Fibroblast of skin of left quadriceps (primary cell): ENCODE measurements at regions not wholly inside any gene's neighbourhood (a gene's known extent, or its start where the extent isn't known, plus 50 kb on each side); places are given as distances from the start of the nearest gene placed in this dataset.
A peak's percentile ranks its signal among the peaks of the same experiment; 100 is the strongest.
"Not testable (repeated sequence)": the region's sequence is repeated elsewhere in the genome, so short reads cannot be mapped to it uniquely, and the experiment has no call there.

Source experiments
- DNase-seq, 2 experiments: peaks; one replicate each; pipeline ENCODE4 v3.0.0-alpha.2; 2013; ENCODE audit warnings: low read depth in 2 of 2

DNA sequence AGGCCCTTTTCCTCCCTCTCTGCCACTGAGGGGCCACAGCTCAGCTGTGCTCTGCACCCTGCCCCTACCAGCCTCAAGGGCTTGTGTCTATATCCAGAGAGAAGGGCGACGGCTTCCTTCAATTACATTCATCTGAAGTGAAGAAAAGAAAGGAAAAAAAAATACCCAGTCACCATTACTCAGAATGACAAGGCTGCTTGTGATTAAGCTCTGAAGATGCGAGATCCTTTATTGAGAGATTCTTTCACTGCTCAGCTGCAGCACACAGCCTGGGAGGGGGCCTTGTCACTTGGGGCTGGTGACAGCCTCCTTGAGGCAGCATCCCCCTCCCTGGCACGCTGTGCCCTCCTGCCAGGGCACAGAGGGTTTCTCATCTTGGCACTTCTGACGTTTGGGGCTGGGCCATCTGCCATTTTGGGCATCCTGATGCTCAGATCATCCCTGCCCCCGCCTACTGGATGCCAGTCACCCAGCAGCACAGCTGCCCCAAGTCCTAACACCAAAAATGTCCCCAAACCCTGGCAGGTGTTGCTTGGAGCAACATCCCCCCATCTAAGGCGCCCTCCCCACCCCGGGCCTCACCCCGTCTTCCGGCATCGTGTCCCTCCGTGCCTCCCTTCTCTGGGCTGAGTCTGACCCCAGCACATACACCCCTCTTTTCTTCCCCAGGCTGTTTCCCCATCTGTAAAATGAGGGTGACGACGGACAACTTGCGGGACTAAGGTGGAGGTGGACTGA, 1394.7 kb downstream of the BRD1 start:
- no peak for DNase-seq

DNA sequence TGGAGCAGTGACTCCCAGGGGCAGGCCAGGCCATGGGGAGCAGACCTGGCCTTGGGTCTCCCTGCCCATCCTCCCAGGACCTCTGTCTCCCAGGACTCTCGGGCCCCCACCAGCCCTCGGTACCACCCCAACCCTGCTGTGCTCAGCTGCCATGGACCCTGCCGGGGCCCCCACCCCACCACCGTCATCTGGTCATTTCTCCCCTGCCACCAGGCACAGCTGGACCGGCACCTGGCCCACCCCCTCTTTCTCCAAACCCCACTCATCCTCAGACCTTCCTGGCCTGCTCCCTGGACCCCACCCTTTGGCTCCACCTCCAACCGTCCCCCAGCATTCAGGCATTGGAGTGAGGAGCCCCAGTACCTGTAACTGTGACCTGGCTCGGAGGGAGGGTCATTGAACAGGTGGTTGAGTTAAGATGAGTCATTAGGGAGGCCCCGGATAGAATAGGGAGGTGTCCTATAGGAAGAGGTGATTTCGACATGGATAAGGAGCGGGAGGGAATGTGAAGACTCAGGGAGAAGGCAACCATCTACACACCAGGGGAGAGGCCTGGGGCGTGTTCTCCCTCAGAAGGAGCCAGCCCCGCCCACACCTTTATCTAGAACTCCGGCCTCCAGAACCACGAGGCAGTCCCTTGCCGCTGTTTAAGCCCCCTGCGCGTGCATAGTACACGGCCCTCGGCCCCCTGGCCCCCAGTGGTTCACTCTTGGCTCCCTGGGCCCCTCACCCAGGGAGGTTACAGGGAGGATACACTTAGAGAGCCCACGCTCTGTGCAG, 1395.9 kb downstream of the BRD1 start:
- no peak for DNase-seq

DNA sequence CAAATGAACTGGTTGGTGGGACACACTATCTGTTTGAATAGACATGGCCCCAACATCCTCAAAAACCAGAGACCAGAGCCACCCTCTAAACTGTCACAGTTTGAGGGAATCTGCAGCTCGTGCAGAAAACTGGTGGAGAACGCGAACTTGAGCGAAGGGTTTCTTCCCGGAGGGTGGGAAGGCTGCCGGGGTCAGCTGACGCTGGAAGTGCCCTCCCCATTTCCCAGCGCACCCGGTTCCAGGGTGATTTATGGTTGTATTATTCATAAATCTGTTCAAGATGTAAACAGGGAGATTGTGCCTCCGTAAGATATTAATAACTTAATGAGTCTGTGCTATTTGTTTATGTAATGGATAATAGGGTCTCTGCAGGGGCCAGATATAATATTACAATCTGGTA, 1396.7 kb downstream of the BRD1 start:
- no peak for DNase-seq

DNA sequence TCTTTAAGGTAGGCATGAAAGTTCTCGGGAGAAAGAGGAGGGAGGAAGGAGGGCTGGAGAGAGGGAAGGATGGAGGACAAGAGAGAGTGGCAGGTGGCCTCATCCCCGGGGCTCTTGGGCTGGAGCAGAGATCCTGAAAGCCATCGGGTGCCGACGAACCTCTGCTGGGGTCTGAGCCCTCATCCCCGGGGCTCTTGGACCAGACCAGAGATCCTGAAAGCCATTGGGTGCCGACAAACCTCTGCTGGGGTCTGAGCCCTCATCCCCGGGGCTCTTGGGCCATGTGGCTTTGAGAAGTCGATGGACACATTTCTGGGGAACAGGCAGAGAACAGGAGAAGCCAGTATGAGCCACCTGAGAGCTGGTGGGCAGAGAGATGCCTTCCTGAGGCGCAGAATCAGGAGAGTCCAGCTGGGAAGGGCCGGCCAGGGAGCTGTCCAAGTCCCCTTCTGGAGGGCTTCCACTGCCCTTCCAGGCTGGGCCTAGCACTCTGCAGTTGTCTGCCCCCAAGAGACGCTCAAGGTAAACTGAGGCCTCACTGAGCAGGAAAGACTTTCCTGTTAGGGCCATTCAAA, 1398.1 kb downstream of the BRD1 start:
- no peak for DNase-seq

DNA sequence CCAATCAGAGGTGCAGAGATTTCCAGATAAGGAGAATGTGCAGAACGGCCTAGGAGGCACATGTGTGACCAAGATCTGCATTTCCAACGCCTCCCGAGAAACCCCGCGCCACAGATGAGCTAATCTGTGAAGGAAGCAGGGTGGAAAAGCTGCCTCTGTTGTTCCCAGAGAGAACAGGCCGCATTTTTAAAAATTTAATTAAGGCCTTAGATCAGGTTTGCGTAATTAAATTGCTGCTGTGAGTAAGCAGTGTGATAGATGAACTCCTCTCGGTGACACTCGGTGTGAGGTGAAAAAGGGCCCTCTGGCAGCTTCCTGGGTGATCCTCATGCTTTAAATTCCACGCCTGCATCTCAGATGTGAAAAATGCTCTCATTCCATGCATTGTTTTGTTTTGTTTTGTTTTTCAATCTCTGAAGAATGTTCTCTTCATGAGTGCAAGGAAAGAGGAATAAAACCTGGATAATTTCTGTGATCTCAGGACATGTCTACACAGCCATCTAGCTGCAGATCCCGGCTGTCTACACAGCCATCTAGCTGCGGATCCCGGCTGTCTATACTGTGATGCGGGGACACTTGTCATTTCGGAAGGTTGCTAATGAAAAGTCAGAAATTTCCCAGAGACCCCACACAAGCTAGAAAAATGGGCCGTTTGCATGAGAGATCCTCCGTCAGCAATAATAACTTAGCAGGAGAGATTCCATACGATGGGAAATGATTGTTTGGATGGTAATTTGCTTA, 1398.9 kb downstream of the BRD1 start:
- DNase-seq, result peak; percentile 69 to 70

DNA sequence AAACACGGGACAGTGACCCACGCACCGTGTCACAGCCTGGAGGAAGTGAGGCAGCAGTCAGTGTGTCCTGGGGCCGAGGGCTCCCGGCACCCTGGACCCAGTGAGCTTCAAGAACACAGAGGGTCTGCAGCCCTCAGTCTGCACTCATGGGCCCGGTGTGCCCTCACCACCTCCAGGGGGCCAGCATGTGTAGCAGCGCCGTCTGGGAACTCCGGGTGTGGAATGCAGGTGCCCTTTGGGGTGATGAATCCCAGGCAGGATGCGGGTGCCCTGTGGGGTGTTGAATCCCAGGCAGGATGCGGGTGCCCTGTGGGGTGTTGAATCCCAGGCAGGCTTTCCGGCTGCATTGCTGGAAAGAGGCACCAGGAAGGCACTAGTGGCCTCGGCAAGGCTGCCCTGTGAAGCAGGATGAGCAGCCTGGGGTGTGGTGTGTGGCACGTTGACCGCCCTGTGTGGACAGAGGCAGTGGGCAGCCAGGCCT, 1399.9 kb downstream of the BRD1 start:
- DNase-seq, result no peak

DNA sequence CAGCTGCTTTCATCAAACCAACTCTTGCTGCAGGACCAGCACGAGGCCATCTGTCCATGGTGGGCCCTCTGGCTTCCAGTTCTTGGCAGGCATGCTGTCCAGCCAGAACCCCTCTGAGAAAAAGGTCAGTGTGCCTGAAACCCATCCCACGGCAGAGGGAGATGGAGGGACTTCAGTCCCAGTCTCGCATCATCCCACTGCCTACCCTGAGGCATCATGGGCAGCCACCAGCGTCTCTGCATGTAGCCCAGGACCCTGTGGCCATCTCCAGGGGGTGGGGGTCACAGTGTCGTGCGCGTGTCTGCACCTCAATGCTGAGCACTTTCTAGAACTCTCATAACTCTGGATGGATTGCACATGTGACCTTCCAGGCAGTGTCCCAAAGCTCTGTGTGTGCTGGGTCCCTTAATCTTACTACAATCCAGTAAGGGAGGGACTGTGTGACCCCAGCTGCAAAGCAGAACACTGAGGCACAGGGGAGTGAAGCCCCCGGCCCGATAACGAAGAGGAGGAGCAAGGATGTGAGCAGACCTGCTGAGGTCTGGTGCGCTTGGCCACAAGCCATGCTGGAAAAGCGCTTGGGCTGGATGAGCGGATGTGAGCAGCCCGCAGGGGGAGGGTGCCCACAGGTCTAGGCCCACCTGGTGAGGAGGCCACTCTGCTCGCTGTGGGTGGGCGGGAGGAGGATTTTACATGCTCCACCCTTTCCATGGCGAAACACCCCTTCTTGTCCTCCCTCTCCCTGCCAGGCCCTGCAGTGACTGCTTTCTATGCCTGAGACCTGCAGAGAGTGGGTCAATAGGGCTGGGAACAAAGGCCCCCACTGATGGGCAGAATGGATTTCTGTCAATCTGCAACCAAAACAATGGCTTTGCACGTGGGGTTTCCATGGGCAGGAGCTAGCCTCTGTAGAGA, 1401.0 kb downstream of the BRD1 start:
- no peak for DNase-seq

DNA sequence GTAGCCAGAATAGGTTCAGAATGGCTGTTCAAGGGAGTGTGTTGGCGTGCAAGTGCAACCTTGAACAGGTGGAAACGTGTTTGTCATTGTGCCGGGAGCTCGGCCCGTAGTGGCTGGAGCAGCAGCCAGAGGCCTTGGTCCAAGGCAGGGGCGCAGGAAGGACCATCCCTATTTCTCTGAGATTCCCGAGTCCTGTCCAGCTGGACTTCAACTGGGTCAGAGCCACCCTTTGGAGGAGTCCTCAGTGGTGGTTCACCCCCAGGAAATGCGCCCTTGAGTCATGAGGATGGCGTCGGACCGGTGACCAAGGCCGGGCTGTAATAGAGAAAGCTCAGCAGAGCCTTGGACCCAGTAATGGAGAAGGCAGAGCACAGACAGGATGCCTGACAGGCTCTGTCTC, 1402.0 kb downstream of the BRD1 start:
- no peak for DNase-seq

DNA sequence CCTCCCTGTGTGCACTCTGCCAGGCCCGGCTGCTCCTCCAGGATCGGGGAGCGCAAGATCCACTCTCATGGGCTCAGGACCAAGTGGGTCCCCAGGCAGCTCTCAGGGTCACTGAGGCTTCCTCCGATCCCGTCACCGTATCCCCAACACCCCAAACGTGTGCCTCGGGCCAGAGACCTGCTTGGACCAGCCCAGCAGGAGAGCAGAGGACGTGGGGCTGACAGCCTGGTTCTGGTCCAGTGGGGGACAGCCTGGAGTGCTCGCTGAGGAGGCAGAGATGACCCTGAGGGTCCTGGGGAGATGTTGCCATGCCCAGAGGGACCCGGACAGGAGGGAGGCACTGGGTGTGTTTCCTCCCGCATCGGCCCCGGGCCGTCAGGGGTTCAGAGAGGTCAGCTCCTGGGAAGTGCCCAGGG, 1402.6 kb downstream of the BRD1 start:
- no peak for DNase-seq

DNA sequence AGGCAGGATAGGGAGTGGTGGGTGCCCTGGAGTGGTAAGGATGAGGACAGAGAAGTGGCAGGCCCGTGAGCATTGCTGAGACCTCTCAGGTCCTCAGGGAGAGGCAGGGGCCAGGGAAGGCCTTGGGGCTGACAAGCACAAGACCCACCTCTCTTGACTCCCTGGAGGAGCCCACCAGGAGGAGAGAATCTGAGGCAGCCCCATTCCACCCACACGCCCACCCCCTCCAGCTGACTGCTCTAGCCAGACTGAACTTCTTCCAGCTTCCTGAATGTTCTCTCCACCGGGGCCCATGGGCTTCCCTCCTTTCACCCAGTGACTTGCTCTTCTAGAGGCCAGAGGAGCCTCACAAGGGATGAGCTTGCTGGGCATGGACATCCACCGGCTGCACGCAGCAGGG, 1403.0 kb downstream of the BRD1 start:
- DNase-seq, result no peak

DNA sequence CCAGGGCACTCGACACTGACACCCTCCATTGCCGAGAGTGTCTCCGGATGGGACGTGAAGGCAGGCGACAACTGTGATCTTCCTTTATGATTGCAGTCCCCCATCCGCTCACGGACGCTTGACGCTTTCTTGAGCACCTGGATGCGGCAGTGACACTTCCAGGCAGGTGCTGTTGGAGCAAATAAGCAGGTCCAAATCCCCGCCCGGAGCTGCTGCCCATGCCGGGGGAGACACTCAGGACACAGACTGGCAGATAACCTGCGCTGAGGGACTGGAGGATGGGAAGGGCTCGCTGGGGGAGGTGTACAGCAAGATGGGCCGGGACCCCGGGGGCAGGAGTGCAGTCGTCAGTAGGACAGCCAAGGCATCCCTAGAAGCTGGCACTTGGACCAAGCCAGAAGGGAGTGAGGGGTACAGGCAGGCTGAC, 1403.5 kb downstream of the BRD1 start:
- DNase-seq, result no peak

DNA sequence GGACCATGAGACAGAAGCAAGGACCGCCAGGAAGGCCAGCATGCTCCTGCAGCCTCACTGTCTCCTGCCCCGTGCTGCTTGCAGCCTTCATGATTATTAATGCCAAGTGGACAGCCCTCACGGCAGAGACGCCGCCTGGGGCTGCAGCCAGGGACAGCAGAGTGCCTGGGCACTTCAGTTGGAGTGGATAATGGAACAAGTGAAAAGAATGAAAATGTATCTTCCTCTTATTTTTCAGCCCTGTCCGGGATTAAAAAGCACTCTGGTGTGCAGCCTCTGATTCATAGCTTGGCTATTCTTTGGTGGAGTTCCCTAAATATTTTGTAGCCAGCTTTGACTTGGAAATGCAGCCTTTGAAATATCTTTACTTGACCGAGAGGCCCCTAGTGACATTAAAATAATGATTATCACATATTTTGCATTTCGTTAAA, 1404.2 kb downstream of the BRD1 start:
- DNase-seq, result peak; percentile 42 to 43

DNA sequence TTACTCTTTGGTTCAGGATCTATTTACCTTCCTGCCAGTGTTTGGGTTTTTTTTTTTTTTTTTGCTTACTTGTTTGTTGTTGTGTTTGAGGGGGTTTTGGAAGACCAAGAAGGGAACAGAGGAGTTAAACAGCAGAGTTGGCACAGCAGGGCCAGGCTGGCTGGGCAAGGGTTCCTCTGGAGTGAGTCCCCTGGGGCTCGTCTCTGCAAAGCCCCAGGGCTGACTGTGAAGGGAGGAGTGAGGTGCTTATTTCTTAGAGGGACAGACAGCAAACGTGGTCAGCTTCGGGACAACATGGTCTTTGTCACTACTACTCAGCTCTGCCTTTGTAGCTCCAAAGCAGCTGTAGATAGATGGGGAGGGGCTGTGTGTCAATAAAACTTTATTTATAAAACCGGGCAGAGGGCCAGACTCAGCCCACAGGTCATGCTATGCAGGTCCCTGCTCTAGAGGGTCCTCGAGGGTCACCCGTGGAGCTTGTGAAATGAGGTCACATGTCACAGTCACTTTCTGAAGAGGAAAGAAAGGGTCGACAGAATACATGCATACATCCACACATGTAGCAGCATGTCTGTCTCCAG, 1404.7 kb downstream of the BRD1 start:
- DNase-seq, result no peak

DNA sequence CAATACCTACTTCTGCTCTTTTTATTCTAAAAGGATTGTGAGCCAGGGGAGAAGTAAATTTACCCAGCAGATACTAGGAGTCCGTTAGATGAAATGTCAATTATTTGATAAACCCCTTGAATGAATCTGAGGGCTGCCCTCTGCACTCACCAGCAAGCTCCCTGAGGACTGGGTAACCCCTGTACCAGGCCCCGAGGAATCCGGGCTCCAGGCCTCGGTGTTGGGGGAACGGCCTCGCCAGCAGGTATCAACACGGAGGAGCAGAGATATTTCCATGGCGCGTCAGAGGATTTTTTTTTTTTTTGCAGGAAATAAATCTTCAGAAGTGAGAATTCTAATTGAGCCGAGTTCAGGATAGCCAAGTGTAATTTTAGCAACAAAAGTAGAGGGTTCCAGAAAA, 1408.8 kb downstream of the BRD1 start:
- no peak for DNase-seq

DNA sequence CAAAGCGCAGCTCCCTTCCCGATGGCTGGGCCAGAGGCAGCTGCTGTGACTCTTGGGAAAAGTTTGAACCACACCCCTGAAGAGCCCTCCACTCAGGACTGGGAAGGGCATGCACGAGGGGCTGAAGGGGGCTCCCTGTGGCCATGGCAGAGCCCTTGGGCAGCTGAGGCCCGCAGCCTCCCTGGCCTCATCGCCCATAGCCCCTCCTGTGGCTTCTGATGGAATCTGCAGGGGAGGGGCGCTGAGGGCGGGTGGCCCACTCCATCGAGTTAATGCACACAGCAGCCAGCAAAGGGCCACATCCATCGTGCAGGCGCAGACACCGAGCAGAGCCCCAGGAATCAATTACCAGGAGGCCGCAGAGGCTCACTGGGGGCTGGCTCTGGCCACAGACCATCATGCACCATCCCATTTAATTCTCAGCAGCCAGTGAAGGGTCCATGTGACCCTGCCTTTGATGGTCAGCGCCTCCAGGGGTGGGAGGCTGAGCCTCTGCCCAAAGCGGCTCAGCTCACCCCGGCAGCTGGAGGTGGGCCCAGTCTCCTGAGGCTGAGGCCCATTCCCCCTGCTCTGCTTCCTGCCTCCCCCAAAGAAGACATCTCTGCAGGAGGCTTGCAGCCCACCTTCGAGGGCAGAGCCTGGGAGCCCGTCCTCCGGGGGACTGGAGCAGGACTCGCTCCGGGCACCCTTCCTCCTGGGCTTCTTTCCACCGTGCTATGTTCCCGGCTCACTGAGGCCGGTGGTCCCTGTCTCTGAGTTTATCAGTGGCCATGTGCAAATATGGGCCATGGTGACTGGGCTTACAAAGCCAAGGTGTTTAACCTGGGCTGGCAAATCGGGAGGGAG, 1410.2 kb downstream of the BRD1 start:
- no peak for DNase-seq

DNA sequence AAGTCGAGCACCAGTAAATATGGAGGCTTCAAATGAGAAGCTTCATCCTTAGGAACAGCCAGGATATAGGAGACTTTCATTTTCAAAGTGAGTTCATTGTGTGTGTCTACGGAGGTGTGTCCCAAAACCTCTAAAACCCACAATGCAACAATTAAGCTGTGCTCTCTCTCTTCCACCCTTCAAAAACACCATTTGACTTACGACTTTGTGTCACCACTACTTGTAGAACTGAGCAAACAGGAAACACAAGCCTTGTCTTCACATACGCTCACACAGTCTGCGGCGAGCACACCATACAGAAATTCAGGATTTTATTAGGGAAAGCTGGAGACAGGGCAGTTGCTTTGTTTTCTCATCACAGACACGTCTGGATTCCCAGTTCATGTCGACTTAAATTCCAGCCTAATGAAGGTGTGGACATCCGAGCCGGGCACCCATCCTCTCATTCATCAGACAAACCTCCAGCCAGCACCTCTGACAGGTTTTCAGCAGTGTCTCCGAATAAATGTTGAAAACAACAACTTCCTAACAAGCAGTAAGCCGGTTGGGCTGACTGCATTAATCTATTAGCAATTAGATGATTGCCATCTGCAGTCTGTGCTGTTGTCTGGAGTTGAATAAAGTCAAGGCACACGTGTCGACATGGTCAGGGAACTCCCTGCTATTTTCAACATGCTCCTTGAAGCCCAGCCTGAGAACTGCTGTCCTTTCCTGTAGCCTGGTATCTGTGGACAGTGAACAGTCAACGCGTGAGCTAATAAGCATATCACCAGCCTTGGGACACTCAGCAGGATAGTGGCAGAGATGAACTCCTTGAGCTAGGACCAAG, 1411.1 kb downstream of the BRD1 start:
- no peak for DNase-seq

DNA sequence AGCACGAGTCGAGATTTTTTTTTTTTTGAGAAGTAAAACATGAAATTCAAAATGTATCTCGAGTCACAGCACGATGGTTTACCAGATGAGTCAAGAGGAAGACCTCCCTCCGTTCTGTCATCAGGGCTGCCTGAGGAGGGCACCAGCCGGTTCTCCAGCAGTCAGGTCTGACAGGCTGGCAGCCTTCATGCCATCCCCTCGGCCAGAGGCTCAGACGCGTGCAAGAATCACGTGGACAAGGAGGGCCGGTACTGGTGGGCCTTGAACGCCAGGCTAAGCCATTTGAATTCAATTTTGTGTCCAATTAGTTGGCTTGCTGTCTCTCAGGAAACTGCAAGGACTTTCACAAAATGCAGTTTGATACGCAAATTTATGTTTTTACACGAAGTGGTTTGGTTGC, 1412.2 kb downstream of the BRD1 start:
- no peak for DNase-seq

DNA sequence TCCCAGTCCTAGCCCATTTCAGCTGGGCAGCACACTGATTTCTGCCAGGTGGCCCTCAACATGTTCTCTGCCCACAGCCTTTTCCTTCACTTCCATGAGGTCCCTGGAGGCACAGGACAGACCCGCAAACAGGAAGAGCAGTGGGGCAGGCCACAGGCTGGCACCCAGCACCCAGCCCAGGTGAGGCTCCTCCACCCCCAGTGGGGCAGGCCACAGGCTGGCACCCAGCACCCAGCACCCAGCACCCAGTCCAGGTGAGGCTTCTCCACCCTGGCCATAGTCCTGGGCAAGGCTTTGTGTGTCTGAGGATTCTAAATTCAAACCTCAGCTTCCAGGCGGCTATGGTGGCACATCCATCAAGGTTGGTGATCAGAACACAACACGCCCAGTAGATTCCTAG, 1413.0 kb downstream of the BRD1 start:
- DNase-seq, result no peak

DNA sequence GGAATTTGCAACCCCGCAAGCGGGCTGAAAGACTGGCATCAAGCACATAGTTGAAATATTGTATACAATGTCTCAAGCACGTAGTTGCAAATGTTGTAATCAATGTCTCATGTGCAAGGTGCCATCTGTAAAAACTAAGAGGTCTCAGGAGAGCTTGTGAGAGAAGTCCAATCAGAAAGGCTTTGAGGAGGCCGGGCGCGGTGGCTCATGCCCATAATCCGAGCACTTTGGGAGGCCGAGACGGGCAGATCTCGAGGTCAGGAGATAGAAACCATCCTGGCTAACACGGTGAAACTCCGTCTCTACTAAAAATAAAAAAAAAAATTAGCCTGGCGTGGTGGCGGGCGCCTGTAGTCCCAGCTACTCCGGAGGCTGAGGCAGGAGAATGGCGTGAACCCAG, 1414.7 kb downstream of the BRD1 start:
- not testable (repeated sequence) for DNase-seq
